DMS53 treated with DMSO at 0.1 percent for 48 hours (cell line): ENCODE measurements at regions not wholly inside any gene's neighbourhood (a gene's known extent, or its start where the extent isn't known, plus 50 kb on each side); places are given as distances from the start of the nearest gene placed in this dataset.

Experiments used
- DNase-seq: peaks from one replicate; lab custom pipeline; 2025; ENCODE audit not compliant: unreplicated experiment; lab: John Stamatoyannopoulos, UW

DNA sequence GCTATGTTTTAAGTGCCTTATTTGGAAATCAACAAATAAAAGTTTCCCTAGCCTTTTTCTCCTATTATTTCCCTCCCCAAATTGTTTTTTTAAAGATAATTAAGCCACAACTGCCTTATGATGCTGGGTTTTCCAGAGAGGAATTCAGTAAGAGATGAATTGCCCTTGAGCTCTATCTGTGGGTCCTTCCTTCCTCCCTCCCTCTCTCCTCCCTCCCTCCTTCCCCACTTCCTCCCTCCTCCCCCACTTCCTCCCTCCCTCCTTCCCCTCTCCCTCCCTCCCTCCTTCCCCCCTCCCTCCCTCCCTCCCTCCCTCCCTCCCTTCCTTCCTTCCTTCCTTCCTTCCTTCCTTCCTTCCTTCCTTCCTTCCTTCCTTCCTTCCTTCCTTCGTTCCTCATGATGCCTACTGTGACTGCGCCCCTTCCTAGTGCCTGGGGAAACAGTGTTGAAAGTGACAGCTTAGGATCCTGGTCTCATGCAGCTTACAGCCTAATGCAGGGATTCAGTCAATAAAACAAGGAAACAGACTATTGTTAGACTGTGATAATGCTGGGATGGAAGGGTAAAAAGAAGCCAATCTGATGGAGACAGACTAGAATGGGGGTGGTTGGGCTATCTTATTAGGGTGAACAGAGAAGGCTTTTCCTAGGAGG, 1417.1 kb downstream of the AACS start:
- DNase-seq = no peak

DNA sequence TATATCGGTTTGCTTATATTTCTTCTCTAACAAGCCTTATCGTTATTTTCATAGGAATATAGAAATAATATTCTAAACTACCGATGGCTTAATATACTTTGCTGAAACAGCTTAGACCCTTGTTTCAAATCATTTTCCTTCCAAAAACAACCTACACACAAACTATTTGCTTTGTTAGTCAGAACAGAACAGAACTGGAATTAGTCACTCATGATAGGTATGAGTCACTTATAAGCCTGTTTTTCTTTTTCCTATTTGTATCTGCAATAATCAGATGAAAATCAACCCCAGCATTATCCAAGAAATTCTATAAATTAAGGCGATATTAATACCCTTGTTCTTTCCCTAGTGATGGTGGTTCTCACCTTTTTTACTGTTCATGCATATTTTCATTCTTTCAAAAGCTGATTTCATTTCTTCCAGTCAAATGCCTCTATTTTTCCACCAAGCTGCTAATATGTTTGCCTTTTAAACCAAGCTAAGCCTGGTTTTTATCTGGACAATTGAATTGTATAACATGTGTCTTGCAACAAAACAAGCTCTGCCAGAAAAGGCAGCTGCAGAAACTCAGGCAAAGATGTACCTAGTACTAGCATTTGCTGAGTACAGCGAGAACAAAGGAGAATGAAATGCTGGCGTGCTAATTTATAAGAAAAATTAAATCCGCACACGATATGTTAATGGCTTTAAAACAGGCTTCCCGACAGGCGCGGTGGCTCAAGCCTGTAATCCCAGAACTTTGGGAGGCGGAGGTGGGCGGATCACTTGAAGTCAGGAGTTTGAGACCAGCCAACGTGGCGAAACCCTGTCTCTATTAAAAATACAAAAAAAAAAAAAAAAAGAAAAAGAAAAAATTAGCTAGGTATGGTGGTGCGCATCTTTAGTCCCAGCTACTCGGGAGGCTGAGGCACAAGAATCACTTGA, 1418.2 kb downstream of the AACS start:
- DNase-seq = no peak

GRCh38 chr12:126487431-126487980, 1422.3 kb downstream of the AACS start:
- no peak for DNase-seq

GRCh38 chr12:126488806-126489205, 1423.6 kb downstream of the AACS start:
- DNase-seq = no peak

GRCh38 chr12:126492181-126492580, 1426.9 kb downstream of the AACS start:
- DNase-seq = no peak

DNA sequence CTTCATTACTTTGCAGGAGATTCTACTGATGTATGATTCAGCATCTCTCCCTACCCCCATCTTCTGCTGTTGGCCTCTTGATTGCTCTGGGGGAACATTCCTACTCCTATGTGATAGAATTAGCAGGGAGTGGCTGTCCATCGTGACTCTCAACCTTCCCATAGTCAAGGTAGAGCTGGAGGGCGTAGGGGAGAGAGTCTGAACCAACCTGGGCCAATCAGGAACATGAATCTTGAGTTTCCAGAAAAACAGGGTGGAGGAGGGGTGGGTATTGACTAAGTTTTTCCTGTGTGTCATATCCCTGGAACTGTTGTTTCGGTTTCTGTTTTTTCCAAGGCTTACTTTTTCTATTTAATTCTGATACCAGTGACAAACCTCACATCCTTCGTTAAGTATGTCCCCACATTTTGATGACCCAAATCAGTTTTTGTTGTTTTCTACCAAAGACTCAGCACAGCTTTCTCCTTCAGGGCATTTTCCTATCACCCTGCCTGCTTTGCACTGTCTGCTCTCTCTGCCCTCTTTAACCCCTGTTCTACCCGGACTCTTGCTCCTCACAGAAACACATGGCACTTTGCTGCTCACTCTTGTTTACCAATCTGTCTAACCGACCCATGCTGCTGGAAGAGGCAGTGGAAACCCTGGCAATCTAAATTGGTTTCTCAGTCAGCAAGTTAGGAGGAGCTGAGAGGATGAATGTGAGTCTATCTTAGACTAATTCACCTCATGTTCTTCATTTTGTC, 1428.3 kb downstream of the AACS start:
- no peak for DNase-seq

- DNase-seq = no peak
Measured at GRCh38 chr12:126496201-126496600, 1431.0 kb downstream of the AACS start.

DNA sequence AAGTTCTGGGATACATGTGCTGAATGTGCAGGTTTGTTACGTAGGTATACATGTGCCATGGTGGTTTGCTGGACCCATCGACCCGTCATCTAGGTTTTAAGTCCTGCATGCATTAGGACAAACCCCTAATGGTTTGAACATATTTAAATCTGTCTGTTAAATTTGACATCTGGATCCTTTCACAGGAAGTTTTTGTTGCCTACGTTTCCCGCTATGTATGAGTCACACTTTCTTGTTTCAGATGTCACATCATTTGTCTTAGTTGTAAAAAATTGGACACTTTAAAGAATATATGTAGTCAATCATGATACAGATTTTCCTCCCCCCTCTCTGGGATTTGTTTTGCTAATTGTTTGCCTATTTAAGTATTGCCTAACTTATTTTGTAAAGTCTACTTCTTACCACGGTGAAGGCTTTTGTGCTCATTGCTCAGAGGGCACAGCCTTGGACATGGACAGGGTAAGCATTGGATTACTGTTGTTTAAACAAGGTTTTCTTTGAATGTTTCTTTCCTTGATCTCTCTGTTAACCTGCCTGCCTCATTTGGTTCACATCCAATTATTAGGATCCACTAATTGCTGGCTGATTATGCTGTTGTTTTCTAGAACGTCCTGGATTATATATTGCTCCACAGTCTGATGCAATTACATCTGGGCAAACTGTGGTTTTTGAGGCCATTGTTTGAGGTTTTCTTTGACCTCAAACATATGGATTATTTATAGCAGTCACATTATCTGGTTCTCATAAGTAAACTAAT, 1441.4 kb downstream of the AACS start:
- DNase-seq = no peak

DNA sequence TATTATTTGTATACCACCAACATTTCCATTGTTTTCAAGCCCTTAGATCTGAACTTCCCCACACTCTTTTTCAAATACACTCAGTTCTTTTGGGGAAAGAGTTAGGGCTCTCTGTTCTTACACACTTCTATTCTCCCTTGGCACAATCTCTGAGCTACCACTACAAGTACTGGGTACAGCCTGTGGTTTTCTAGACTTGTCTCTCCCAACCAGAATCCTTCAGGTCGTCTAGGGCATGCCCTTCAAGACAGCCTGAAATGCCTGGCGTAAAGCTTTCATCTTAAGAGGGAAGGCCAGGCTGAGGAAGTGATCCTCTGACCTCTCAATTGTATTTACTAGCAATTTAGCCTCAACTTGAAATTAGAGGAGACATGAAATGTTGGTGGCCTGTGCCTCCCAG, 1442.0 kb downstream of the AACS start:
- no peak for DNase-seq

- DNase-seq = no peak
Measured at GRCh38 chr12:126509572-126509971, 1444.3 kb downstream of the AACS start.

GRCh38 chr12:126510630-126511029, 1445.4 kb downstream of the AACS start:
- no peak for DNase-seq

GRCh38 chr12:126512916-126513913, 1448.0 kb downstream of the AACS start:
- DNase-seq = no peak

GRCh38 chr12:126518596-126519200, 1453.5 kb downstream of the AACS start:
- DNase-seq = no peak

DNA sequence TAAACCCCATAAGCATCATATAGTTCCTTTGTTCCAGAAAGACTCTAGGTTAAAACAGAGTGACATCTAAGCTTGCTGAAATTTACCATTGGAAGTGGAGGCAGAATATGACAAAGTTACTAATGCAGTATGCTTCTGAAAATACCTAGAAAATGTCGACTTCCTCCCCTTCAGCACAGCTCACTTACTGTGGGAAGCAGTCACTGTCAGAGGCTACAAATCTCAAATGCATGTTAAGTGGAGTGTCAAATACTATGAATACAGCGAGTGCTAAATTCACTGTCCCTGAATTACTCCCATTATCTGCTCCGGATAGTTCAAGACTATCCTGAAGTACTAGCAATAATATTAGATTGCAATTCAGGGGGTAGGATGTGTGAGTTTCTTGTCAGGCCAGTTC, 1454.6 kb downstream of the AACS start:
- no peak for DNase-seq

DNA sequence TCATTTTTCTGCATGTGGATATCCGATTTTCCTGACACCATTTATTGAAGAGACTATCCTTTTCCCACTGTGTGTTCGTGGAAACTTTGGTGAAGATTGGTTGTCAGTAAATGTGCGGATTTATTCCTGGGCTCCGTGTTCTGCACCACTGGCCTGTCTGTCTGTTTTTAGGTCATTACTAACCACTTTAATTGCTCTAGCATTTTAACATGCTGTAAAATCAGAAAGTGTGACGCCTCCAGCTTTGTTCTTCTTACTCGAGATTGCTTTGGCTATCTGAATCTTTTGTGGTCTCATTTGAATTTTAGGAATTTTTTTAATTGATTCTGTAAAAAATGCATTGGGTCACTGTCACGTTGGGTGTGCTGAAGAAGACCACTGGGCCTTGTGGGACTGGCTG, 1458.7 kb downstream of the AACS start:
- DNase-seq = no peak

DNA sequence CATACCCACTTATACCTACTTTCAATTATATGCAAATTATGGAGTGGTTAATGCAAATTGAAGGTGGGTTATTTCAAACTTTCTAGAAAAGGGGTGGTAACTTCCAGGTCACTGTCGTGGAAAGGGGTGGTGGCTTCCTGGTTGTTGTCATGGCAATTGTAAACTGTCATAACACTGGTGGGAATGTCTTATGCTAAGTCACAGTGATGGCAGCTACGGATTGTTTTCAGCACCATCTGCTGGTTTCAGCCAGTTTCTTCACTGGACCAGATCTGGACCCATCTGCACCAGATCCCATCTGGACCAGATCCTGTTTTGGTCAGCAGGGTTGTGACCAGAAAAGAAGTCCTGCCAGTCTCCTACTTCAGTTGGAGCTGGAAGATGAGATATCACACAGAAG, 1469.3 kb downstream of the AACS start:
- no peak for DNase-seq

DNA sequence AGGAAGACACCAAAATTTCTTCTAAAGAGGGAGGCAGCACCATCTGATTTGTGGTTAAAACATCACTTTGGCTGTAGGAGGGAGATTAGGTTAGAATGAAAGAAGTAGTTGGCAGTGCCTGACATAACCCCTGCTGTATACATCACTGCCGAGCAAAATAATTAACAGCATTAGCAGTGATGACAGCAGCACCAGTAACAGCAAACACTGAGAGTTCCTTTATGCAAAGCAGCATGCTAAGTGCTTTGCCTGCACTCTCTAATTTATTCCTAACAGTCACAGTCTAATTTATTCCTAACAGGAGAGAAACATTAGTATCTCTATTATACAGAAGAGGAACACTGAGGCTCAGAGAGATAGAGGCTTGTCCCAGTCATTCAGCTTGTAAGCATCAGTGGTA, 1469.7 kb downstream of the AACS start:
- no peak for DNase-seq

- no peak for DNase-seq
Measured at GRCh38 chr12:126535971-126536370, 1470.7 kb downstream of the AACS start.

DNA sequence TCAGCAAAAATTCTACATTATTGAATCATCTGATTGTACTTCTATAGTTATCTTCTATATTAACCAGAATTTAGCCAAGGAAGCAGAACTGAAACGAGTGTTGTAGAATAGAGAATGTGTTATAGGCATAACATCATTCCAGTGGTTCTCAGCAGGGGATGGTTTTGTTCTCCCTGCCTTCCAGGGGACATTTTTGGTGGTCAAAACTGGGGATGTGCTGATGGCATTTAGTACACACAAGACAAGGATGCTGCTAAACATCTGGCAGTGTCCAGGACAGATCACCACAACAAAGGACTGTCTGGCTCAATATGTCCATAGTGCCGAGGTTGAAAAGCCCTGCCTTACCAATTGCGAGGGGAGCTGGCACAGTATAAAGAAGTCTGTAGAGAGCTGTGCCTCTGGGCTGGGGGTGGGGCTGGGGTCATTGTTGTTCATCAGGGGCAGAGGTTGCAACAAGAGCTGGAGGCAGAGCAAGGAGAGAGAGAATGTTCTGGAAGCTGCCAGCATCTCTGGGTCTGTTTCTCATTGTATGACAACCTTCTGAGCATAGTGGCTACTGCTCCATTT, 1472.8 kb downstream of the AACS start:
- no peak for DNase-seq
